T-helper 22 cell (primary cell): ENCODE measurements at regions not wholly inside any gene's neighbourhood (a gene's known extent, or its start where the extent isn't known, plus 50 kb on each side); places are given as distances from the start of the nearest gene placed in this dataset.

Source experiments
- DNase-seq: peaks from one replicate; pipeline ENCODE4 v3.0.0-alpha.2; 2020; ENCODE audit warnings: low read depth

DNA sequence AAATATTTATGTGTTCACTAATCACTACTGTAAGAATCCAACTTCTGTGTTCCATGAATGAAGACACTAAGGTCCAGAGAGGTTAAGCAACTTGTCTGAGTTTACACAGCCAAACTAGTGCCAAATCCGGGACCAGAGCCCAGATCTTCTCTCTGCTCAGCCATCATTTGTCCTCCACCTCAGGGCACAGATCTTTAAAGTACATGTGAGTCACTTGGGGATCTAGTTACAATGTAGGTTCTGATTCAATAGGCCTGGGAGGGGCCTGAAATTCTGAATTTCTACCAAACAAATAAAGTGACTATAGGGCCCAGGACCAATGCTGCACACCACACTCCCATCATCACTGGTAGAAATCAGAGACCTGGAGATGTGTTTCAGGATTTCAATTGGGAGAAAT lies 162.9 kb downstream of the GXYLT1 start:
- DNase-seq: no peak

DNA sequence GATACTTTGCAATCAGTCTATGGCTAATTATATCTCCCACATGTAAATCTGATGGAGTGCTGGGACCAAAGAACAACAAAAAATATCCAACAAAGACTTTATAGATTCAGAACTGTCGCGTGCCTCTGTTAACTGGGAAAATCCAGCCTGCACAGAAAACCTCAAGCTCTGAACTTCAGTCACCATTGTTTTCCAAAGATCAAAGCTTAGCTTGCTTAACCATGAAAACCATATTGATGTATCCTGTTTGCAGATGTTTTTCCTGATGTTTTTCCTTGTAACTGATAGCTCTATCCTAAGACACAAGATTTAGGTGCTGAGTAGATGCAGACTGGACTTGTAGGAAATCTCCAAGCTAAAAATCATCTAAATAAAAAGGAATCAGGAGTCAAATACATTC lies 163.7 kb downstream of the GXYLT1 start:
- no peak for DNase-seq

DNA sequence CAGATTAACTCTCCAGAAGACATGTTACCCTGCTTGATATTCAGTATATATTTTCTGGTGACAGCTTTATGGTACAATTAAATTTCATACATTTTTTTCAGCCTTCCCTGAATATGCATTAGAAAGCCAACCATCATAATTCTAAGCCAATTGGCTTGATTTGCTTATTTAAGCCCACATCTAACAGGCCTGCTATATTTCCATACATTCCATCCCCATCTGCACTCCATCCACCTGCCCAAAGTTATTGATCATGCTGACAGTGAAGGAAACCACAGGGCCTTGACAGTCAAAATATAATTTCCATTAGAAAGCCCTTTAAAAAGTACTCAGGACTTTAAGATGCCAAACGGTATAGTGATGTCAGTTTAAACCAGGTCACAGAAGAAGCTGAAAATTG lies 164.3 kb downstream of the GXYLT1 start:
- no peak for DNase-seq

DNA sequence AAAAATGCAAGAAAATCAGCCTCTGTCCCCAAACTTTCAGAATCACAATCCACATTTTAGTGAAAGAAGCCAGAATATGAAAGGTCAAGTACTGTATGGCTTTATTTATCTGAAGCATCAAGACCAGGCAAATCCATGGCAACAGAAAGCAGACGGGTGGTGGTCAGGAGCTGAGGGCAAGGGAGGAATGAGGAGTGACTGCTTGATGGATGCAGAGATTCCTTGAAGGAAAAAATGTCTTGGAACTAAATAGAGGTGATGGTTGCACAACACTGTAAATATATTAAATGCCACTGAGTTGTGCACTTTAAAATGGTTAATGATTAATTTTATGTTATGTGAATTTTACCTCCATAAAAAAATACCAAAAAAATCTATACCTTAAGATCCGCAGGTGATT lies 165.1 kb downstream of the GXYLT1 start:
- no peak for DNase-seq

DNA sequence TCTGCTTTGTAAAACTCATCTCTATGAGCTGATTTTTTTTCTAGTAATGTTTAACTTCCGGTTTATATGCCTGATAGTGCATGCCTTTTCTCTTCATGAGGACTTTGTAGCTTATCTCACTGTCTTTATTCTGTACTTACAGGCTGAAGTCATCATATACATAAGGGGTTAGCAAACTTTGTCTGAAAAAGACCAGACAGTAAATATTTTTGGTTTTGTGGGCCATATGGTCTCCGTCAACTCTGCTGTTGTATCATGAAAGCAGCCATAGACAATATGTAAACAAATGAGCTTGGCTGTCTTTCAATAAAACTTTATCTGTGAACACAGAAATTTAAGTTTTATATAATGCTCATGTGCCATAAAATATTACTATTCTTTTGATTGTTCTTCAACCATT lies 172.1 kb downstream of the GXYLT1 start:
- no peak for DNase-seq

DNA sequence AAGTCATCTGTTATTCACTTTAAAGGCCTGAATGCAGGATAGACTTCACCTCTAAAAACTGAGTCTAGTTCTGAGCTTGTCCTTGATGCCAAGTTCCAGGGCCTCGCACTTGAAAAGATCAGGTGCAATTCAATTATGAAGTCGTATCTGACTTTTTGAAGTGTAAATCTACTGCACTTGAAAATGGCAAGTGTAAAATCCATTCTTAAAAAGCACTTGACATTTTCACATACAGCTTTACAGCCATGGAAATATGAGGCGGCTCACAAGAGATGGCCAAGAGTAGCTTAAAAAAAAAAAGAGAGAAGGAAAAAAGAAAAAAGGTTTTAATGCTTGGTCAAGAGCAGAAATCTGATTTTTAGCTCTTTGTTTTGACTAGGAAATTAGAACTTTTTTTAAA lies 172.5 kb downstream of the GXYLT1 start:
- no peak for DNase-seq

DNA sequence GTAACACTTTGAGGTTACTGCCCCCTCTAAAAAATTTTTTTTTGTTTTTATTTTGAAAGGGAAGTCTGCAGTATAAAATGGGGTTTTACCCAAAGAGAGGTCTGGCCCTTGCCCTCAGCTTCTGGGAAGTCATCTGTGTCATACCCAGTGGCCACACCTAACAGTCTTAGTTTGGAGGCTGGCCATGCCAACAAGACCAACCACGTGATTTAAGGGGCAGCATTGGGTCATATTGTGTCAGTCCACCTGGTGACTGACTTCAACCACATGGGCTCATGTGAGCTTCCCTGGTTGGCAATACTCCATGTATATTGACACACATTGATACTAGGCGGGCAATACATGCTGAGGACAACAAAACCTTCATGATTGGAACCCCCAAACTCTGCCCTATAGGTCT lies 173.9 kb downstream of the GXYLT1 start:
- no peak for DNase-seq

DNA sequence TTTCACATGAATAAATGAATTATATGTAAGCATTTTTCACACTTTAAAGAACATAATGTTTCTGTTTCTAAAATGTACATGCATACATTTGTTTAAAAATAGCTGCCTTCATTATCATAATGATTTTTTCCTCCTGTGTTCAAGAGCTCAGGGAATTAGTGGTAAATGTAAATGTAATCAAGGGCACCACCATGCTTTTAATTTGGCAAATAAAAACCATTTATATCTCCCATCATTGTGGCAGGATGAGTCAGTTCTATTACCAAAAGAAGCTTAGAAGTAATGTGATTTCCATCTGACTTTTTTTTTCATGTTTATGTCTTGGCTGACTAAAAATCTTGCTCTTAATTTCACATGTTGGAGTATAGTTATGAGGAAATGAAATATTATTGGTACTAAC lies 176.1 kb downstream of the GXYLT1 start:
- DNase-seq: no peak

DNA sequence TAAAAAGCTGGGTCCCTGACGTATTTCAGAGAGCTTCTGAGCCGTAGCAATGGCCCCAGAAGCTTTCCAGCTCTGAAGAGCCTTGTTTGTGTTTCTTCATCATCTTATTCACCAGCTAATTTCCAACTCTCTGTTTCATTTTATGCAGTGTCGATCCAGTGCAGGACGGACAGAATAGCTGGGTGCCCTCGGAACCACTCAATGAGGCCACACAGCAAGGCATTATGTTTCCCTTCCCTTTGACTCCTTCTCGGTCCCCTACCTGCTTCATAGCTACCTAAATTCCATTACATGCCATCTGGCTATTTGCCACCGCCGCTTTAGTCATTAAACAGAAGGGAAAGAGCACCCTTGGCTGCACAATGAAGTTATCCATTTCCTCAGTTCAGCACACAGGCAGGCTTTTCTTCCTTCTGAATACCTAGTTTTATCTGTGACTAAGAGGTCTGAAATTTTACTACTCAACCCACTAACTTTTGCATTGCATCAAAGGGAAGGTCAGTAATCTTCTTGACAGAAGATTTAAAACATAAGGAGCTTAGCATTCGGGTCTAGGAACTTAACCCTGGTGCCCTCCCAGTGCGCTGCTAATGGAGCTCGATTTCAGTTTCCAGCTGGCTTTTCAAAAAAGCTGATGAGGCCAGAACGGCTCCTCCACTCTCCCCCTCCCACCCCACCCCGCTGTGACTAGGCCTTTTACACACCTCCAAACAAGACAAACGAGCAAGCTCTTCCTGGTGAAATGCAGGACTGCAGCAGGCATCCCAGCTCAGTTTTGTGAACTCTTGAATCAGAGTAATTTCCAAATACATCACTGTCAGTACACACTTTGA lies 176.8 kb downstream of the GXYLT1 start:
- DNase-seq: no peak

DNA sequence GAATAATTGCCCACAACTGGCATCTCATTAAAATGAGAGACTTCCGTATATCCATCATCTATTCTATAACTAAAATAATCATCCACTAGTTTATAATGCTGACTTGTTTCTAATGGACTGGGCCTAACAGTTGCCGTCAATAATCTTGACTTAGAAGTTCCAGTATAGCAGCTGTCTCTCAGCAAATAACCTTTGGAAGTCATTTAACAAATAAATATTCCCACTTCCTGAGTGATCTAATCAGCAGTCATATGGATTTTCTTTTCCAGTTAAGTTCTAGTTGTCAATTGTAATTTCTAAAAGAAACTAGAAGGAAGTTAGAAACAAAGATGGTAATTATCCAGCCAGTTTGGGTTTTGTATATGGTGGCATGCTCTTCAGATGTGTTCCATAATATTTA lies 177.8 kb downstream of the GXYLT1 start:
- DNase-seq: no peak

DNA sequence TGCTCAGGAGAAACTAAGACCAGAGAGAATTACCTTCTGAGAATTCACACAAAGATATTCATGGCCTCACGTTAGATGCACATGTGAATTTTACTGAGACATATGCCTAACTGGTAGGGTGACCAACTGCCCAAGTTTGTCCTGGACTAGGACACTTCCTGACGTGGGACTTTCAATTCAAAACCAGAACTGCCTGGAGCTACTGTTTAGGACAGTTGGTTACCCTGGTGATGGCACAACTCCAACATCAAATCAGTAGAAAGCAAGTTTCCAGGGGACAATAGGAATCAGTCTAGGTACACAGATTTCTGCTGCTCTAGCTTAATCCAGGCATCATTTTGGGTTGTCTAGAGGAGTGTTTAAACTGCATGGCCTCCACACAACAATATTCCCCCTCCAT lies 178.7 kb downstream of the GXYLT1 start:
- DNase-seq: no peak

DNA sequence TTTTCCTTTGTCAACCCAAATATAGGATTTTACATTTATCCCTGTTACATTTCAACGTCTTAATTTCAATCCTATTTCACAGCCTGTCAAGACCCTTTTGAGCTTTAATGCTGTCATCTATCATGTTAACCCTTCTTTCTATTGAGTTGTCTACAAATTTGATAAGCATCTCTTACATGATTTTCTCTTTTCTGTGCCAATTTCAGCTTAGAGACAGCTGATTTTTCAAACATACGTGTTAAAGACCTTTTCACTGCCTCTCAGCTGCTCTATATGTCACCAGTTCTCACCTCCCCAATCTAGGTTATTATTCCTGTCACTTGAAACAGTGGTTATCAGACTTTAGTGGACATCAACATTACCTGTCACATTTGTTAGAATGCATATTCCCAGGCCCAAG lies 181.3 kb downstream of the GXYLT1 start:
- no peak for DNase-seq

DNA sequence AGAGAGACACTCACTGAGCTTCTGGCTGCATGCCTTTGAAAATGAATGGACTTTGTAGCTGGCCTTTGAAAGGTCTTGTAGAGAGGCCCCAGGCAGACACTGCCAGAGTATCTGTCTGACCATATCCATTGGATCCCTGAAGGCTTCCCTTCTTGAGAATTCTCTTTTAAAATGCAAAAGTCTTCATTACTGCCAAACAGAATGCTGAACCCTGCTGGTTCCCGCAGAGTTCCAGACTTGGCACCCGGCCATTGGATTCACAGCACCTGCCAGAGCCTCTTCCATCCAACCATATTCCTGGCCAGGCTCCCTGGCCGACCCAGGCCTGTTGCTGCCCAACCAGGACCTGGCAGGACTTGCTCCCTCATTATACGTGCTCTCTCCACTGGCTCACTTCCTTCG lies 182.5 kb downstream of the GXYLT1 start:
- no peak for DNase-seq

DNA sequence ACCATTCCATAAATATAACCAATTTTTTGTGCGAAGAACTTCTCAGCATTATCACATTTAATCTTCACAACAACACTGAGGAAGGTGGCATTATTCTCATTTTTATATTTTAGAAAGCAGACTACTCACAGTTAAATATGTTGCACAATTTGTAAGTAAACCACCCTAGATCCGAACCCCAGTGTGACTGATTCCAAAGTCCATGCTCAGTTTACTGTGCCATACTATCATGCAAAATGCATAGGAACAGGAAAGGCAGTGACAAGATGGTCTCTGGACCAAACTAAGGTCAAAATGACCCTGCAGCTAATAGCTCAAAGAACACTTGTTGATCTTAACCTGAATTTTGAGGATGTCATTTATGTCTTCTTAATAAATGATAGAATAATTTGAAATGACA lies 185.4 kb downstream of the GXYLT1 start:
- no peak for DNase-seq

DNA sequence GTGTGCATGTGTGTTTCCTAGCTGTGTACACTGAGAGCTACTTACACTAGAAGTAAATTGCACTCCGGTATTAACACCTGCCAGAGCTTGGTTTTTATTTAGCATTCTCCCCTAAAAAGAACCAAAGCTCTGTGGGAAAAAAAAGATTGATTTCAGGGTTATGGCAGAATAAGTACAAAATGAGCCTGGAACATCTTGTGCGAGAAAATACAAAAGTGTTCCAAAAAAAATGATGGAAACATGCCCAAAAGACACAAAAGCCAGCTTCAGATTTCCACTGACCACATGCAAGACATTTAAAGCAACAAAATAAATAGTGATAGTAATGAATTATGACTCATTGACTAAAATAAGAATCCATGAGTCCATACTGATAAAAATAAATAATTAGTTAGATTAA lies 188.3 kb downstream of the GXYLT1 start:
- DNase-seq: no peak

DNA sequence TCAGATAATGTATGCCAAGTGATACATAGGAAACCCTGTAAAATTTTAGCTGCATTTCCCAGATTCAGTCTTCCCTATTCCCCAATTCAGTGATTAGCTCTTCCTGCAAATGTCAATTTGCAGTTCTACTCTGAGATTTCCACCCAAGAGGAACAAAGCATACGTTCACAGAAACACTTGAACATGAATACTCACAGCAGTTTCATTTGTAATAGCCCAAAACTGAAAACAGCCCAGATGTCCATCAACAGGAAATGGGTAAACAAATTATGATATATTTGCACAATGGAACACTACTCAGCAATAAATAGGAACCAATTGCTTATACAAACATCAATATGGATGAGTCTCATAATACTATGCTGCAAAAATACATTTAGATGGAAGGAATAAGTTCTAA lies 194.2 kb downstream of the GXYLT1 start:
- DNase-seq: no peak

DNA sequence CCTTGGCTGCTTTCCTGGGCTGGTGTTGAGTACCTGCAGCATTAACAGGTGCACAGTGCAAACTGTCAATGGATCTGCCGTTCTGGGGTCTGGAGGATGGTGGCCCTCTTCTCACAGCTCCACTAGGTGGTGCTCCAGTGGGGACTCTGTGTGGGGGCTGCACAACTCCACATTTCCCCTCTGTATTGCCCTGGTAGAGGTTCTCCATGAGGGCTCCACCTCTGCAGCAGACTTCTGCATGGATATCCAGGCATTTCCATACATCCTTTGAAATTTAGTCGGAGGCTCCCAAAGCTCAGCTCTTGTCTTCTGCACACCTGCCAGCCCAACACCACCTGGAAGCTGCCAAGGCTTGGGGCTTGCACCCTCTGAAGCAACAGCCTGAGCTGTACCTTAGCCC lies 198.6 kb downstream of the GXYLT1 start:
- DNase-seq: no peak

DNA sequence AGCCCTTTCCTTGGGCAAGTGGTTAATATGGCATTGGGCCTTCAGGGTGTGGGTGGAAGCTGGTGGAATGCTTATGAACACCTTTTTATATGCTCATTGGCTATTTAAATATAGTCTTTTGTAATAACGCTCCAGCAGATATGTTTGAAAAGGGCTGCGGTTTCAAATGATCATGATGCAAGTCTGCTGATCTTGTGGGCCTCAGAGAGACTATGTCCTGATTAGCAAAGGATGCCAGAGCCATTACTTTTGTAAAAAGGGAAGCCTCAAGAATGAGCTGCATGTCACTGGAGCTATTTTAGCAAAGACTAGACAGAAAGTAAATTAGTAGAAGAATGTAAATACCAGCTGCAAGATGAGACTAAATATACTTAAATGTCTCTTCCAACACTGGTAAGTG lies 200.5 kb downstream of the GXYLT1 start:
- DNase-seq: no peak

DNA sequence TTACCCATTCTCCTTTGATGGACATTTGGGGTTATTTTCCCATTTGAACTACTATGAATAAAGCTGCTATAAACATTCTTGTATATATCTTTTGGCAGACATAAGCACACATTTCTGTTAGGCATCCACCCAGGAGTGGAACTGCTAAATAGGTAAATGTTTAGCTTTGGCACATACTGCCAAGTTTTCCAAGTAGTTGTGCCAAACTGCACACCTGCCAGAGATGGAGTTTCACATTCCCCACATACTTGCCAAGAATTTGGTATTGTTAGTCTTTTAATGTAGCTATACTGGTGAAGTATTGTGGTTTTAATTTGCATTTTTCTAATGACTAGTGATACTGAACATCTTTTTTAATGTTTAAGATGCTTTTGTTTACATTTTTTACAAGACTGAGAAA lies 201.0 kb downstream of the GXYLT1 start:
- no peak for DNase-seq

DNA sequence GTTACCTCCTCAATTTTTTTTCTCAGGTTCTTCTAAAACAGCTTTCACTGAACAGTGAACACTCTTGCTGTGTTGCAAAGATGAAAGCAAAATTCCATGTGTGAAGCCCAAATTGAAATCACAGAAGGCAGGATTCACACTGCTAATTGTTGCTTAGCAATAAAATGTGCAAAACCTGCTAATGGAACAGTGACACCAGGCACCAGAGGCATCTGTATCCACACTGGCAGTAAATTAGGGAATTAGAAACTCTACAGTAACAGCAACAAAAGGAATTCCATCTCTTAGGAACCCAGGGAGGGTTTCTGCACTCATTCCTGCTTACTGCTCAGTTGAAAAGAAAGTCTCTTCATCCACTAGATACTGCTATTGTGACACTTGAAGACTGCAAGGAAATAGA lies 202.3 kb downstream of the GXYLT1 start:
- no peak for DNase-seq

DNA sequence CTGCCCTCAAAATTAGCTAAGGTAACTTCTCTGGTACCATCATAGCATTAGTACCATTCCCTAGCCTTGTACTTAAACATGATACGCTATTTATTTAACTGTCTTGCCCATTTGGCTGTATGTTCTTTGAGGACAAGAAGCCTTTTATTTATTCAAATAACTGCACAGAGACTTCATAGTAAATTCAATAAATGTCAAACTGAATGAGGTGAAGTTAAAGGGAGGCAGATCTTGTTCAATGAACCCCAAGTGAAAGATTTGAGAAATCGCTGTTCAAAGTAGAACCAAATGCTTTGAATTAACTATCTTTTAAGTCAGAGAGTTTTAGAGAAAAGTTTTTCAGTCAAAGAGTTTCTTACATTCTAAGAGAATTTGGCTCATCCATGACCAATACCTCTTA lies 203.6 kb downstream of the GXYLT1 start:
- DNase-seq: no peak

DNA sequence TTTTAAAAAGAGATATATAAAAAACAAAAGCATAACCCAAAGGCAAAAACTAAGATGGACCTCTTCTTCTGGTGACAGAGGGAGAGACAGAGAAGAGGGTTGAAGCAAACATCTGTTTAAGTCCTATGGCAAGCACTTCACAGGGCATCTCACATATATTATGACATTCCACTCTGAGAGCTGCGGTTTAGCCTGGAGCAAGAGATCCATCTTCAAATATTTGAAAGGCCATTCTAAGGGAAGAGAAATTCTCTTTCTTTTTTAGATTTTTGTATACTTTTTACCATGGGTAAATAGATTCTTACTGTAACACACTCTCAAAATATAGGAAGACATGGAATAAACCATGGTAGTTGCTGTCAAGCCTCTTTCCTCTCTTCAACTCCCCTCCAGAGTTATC lies 204.1 kb downstream of the GXYLT1 start:
- no peak for DNase-seq

DNA sequence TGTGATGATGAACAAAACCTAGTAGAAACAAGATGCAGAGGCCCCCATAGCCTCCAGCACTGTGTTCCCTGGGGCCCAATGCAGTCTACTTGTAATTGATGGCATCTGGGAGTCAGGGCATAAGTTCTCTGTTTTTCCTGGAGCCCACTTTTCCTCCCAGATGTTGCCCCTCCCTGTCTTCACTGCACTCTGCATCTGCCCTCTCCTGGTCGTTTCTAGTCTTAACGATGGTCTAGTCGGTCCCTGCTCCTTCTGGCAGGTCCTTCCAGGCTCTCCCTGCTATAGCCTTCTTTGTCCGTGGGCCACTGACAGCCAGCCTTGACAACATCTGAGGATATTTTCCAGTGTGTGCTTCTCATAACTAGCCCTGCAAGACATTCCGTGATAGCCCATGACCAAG lies 208.3 kb downstream of the GXYLT1 start:
- DNase-seq: no peak

DNA sequence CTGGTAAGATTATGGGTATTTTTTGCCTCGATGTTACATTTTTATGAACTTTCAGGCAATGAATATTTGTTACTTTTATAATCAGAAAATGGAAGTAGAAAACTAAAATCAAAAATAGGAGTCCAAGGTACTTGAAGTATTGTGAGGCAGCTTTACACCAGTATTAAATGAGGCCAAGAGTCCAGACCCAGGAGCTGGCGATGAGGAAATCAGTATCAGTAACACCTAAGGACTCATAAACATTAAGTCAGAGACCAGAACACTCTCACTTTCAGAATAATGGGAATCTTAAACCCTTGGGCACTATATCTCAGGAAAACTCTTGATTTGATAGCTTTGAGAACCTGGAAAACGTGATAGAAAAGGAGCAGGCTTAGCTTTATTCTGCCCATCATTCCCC lies 208.8 kb downstream of the GXYLT1 start:
- DNase-seq: no peak
